Fibroblast of villous mesenchyme (primary cell): ENCODE measurements at regions not wholly inside any gene's neighbourhood (a gene's known extent, or its start where the extent isn't known, plus 50 kb on each side); places are given as distances from the start of the nearest gene placed in this dataset.

Experiments used
- DNase-seq: peaks from one replicate; pipeline ENCODE4 v3.0.0-alpha.2; 2010; ENCODE audit warnings: low read depth
- H3K4me3 ChIP-seq: 2 replicates; pipeline ENCODE4 v1.5.1; 2011; ENCODE audit warnings: low read depth, mild to moderate bottlenecking, low read length
- CTCF ChIP-seq: IDR thresholded peaks from 2 replicates; pipeline ENCODE4 v1.5.1; 2012; ENCODE audit warnings: low read depth, mild to moderate bottlenecking, low read length; ENCODE audit not compliant: insufficient read depth

GRCh38 chr4:83725336-83726085 lies 189.6 kb downstream of the GPAT3 start:
- no peak overlapping the region for H3K4me3 ChIP-seq
- TF ChIP-seq CTCF, result no peak
- no peak for DNase-seq

GRCh38 chr4:83724485-83725335 lies 188.8 kb downstream of the GPAT3 start:
- no peak for TF ChIP-seq CTCF
- no peak overlapping the region for H3K4me3 ChIP-seq
- no peak for DNase-seq

GRCh38 chr4:83723609-83724008 lies 187.7 kb downstream of the GPAT3 start:
- H3K4me3 ChIP-seq, result no peak overlapping the region
- no peak for TF ChIP-seq CTCF
- no peak for DNase-seq

GRCh38 chr4:83722730-83723269 lies 186.9 kb downstream of the GPAT3 start:
- no peak overlapping the region for H3K4me3 ChIP-seq
- no peak for DNase-seq
- TF ChIP-seq CTCF, result no peak

- DNase-seq, result peak; percentile 34
- TF ChIP-seq CTCF, result no peak
- no peak overlapping the region for H3K4me3 ChIP-seq
Measured at GRCh38 chr4:83716874-83717273, 181.0 kb downstream of the GPAT3 start.

- DNase-seq, result no peak
- TF ChIP-seq CTCF, result no peak
Measured at GRCh38 chr4:83712890-83713289, 177.0 kb downstream of the GPAT3 start.

More at GRCh38 chr4:83712890-83713289, 177.0 kb downstream of the GPAT3 start:
- H3K4me3 ChIP-seq, result no peak overlapping the region
